ENCODE measurements at regions not wholly inside any gene's neighbourhood (a gene's known extent, or its start where the extent isn't known, plus 50 kb on each side); places are given as distances from the start of the nearest gene placed in this dataset.
A peak's percentile ranks its signal among the peaks of the same experiment; 100 is the strongest.

- DNase-seq = no peak
Observed at GRCh38 chr3:30492322-30493192, 113.8 kb upstream of the TGFBR2 start.

GRCh38 chr3:30493911-30494311 lies 112.5 kb upstream of the TGFBR2 start:
- no peak for DNase-seq

GRCh38 chr3:30495172-30496065 lies 111.0 kb upstream of the TGFBR2 start:
- no peak for DNase-seq

GRCh38 chr3:30496066-30496966 lies 110.1 kb upstream of the TGFBR2 start:
- DNase-seq = peak in 2 of 58 donors; percentile 5 to 22

GRCh38 chr3:30498587-30498967 lies 107.8 kb upstream of the TGFBR2 start:
- no peak for DNase-seq

- DNase-seq = no peak
Observed at GRCh38 chr3:30500666-30501399, 105.6 kb upstream of the TGFBR2 start.

- DNase-seq = no peak
Observed at GRCh38 chr3:30501526-30501925, 104.9 kb upstream of the TGFBR2 start.

GRCh38 chr3:30502051-30502741 lies 104.2 kb upstream of the TGFBR2 start:
- DNase-seq = no peak

GRCh38 chr3:30502742-30503073 lies 103.7 kb upstream of the TGFBR2 start:
- DNase-seq = no peak

- no peak for DNase-seq
Observed at GRCh38 chr3:30503446-30503845, 103.0 kb upstream of the TGFBR2 start.

GRCh38 chr3:30504939-30505338 lies 101.5 kb upstream of the TGFBR2 start:
- DNase-seq = no peak

GRCh38 chr3:30505866-30506520 lies 100.4 kb upstream of the TGFBR2 start:
- DNase-seq = no peak

- no peak for DNase-seq
Observed at GRCh38 chr3:30508339-30508738, 98.1 kb upstream of the TGFBR2 start.

GRCh38 chr3:30510596-30510995 lies 95.8 kb upstream of the TGFBR2 start:
- DNase-seq = no peak

GRCh38 chr3:30511524-30512251 lies 94.7 kb upstream of the TGFBR2 start:
- no peak for DNase-seq

GRCh38 chr3:30512576-30512975 lies 93.8 kb upstream of the TGFBR2 start:
- DNase-seq = no peak

- no peak for DNase-seq
Observed at GRCh38 chr3:30513374-30514152, 92.8 kb upstream of the TGFBR2 start.

GRCh38 chr3:30516238-30516637 lies 90.2 kb upstream of the TGFBR2 start:
- DNase-seq = no peak

All from anterior cingulate cortex (tissue), 58 donors.